GM21367 (cell line): ENCODE measurements at regions not wholly inside any gene's neighbourhood (a gene's known extent, or its start where the extent isn't known, plus 50 kb on each side); places are given as distances from the start of the nearest gene placed in this dataset.
"Not testable (repeated sequence)": the region's sequence is repeated elsewhere in the genome, so short reads cannot be mapped to it uniquely, and the experiment has no call there.

Experiments used
- ATAC-seq: cut with Tn5 transposase; IDR thresholded peaks from one replicate; pipeline ENCODE4 v1.9.1; 2021; ENCODE audit not compliant: unreplicated experiment

GRCh38 chr1:101128211-101128727 lies 102.7 kb upstream of the DPH5 start:
- peak; percentile 97 for ATAC-seq

- no peak for ATAC-seq
Measured at GRCh38 chr1:101124405-101124804, 98.8 kb upstream of the DPH5 start.

GRCh38 chr1:101123904-101124303 lies 98.3 kb upstream of the DPH5 start:
- not testable (repeated sequence) for ATAC-seq

GRCh38 chr1:101122452-101123166 lies 97.0 kb upstream of the DPH5 start:
- ATAC-seq = peak; percentile 93

GRCh38 chr1:101121975-101122374 lies 96.4 kb upstream of the DPH5 start:
- ATAC-seq = no peak

GRCh38 chr1:101121504-101121903 lies 95.9 kb upstream of the DPH5 start:
- no peak for ATAC-seq

- no peak for ATAC-seq
Measured at GRCh38 chr1:101120868-101121267, 95.3 kb upstream of the DPH5 start.

- no peak for ATAC-seq
Measured at GRCh38 chr1:101119289-101119688, 93.7 kb upstream of the DPH5 start.

- no peak for ATAC-seq
Measured at GRCh38 chr1:101116006-101116405, 90.4 kb upstream of the DPH5 start.

- no peak for ATAC-seq
Measured at GRCh38 chr1:101115112-101115511, 89.5 kb upstream of the DPH5 start.

- ATAC-seq = not testable (repeated sequence)
Measured at GRCh38 chr1:101114128-101114527, 88.5 kb upstream of the DPH5 start.

- ATAC-seq = peak; percentile 96
Measured at GRCh38 chr1:101112051-101112780, 86.6 kb upstream of the DPH5 start.

GRCh38 chr1:101111461-101111860 lies 85.9 kb upstream of the DPH5 start:
- no peak for ATAC-seq

GRCh38 chr1:101109791-101110190 lies 84.2 kb upstream of the DPH5 start:
- ATAC-seq = no peak

GRCh38 chr1:101108111-101108500 lies 82.5 kb upstream of the DPH5 start:
- no peak for ATAC-seq

- ATAC-seq = no peak
Measured at GRCh38 chr1:101107496-101108110, 82.0 kb upstream of the DPH5 start.

GRCh38 chr1:101105877-101106276 lies 80.3 kb upstream of the DPH5 start:
- ATAC-seq = no peak

GRCh38 chr1:101102426-101103156 lies 77.0 kb upstream of the DPH5 start:
- ATAC-seq = no peak

GRCh38 chr1:101101360-101101759 lies 75.8 kb upstream of the DPH5 start:
- no peak for ATAC-seq

GRCh38 chr1:101100674-101101073 lies 75.1 kb upstream of the DPH5 start:
- no peak for ATAC-seq

- no peak for ATAC-seq
Measured at GRCh38 chr1:101098907-101099306, 73.3 kb upstream of the DPH5 start.
